HG03108 (cell line): ENCODE measurements at regions not wholly inside any gene's neighbourhood (a gene's known extent, or its start where the extent isn't known, plus 50 kb on each side); places are given as distances from the start of the nearest gene placed in this dataset.
A peak's percentile ranks its signal among the peaks of the same experiment; 100 is the strongest.

Experiments
- ATAC-seq: cut with Tn5 transposase; IDR thresholded peaks from one replicate; pipeline ENCODE4 v1.9.1; 2021; ENCODE audit warnings: moderate library complexity; ENCODE audit not compliant: unreplicated experiment

GRCh38 chr9:1462626-1463308, 412.6 kb downstream of the DMRT2 start:
- no peak for ATAC-seq

- peak; percentile 90 for ATAC-seq
Measured at GRCh38 chr9:1469996-1470395, 419.8 kb downstream of the DMRT2 start.

GRCh38 chr9:1473956-1474634, 423.9 kb downstream of the DMRT2 start:
- ATAC-seq, result no peak

- ATAC-seq, result no peak
Measured at GRCh38 chr9:1474671-1475070, 424.5 kb downstream of the DMRT2 start.

- ATAC-seq, result peak; percentile 58
Measured at GRCh38 chr9:1490341-1491232, 440.4 kb downstream of the DMRT2 start.

GRCh38 chr9:1492156-1492555, 442.0 kb downstream of the DMRT2 start:
- ATAC-seq, result no peak

GRCh38 chr9:1495282-1496030, 445.3 kb downstream of the DMRT2 start:
- no peak for ATAC-seq

- no peak for ATAC-seq
Measured at GRCh38 chr9:1505489-1505888, 455.3 kb downstream of the DMRT2 start.

- no peak for ATAC-seq
Measured at GRCh38 chr9:1510712-1511111, 460.6 kb downstream of the DMRT2 start.

GRCh38 chr9:1513105-1513504, 462.9 kb downstream of the DMRT2 start:
- no peak for ATAC-seq

GRCh38 chr9:1514250-1514649, 464.1 kb downstream of the DMRT2 start:
- no peak for ATAC-seq

- no peak for ATAC-seq
Measured at GRCh38 chr9:1514776-1515363, 464.7 kb downstream of the DMRT2 start.

GRCh38 chr9:1515557-1515956, 465.4 kb downstream of the DMRT2 start:
- ATAC-seq, result no peak

GRCh38 chr9:1521547-1521946, 471.4 kb downstream of the DMRT2 start:
- ATAC-seq, result no peak

- ATAC-seq, result peak; percentile 62
Measured at GRCh38 chr9:1522219-1522767, 472.1 kb downstream of the DMRT2 start.

- ATAC-seq, result no peak
Measured at GRCh38 chr9:1528456-1528855, 478.3 kb downstream of the DMRT2 start.

- ATAC-seq, result no peak
Measured at GRCh38 chr9:1530696-1531095, 480.5 kb downstream of the DMRT2 start.

- no peak for ATAC-seq
Measured at GRCh38 chr9:1531424-1531823, 481.3 kb downstream of the DMRT2 start.

- ATAC-seq, result no peak
Measured at GRCh38 chr9:1532171-1532570, 482.0 kb downstream of the DMRT2 start.

GRCh38 chr9:1535051-1535450, 480.1 kb upstream of the SMARCA2 start:
- no peak for ATAC-seq
